ENCODE measurements at regions not wholly inside any gene's neighbourhood (a gene's known extent, or its start where the extent isn't known, plus 50 kb on each side); places are given as distances from the start of the nearest gene placed in this dataset.

DNA sequence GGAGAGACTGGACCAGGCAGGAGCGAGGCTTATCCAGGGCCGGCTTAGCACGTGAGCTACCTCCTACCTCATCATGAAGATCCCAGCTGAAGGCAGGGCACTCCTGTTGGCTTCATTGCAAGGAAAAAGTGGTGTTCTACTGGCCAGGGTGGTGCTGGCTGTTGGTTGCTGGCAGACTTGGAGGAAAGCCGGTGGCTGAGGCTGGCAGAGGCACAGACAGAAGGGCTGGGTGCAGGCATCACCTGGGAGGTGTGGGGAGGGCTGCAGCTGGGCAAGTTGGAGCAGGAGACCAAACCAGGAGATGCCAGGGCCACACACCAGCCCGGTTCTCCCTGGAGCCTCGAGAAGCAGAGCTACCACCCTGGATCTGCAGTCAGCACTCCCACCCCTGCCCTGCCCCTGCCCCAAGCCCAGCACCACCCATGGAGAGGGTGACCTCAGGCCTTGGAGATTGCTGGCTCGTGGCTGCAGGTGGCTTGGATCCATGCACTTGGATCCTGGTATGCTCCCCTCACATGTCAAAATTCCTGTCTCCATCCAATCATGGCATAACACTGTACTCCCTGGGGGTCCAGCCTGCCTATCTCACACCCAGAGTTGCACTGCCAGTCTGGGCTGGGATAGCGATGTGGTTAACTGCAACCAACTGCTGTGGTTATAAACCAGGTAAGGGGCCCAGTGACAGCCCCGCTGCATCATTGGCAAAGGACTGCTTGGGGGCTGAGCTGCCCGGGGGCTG is 49.7 kb downstream of the GLI2 start:
- CTCF ChIA-PET = no interaction called here
- intact Hi-C loops (cut with micrococcal nuclease) = no loop called here
- no peaks in the 10 kb centered on the region for H3K27me3 Mint-ChIP-seq (ENCODE audit: low read depth)
- no peaks in the 10 kb centered on the region for H3K9me3 Mint-ChIP-seq
- DNase-seq = no peak
- H3K27ac Mint-ChIP-seq = no peak overlapping the region
- H3K4me3 Mint-ChIP-seq = no peak overlapping the region
- no peaks in the 10 kb centered on the region for H3K36me3 Mint-ChIP-seq (ENCODE audit: low read depth)
- peaks cover 4% of the 10 kb centered on the region for H3K4me1 Mint-ChIP-seq (ENCODE audit: low read depth)

GRCh38 chr2:120786038-120786960 is 50.6 kb downstream of the GLI2 start:
- peaks cover 4% of the 10 kb centered on the region for H3K4me1 Mint-ChIP-seq (ENCODE audit: low read depth)
- intact Hi-C loops (cut with micrococcal nuclease) = no loop called here
- CTCF ChIA-PET = no interaction called here

GRCh38 chr2:120787111-120787821 is 51.6 kb downstream of the GLI2 start:
- DNase-seq = no peak
- Mint-ChIP-seq H3K36me3 (ENCODE audit: low read depth) (no peaks in the 10 kb centered on the region), H3K27ac (no peak overlapping the region), H3K4me1 (ENCODE audit: low read depth) (peaks cover 4% of the 10 kb centered on the region), H3K4me3 (no peak overlapping the region), H3K9me3 (no peaks in the 10 kb centered on the region), H3K27me3 (ENCODE audit: low read depth) (no peaks in the 10 kb centered on the region)
- CTCF ChIA-PET = no interaction called here
- intact Hi-C loops (cut with micrococcal nuclease) = no loop called here

More at GRCh38 chr2:120786038-120786960, 50.6 kb downstream of the GLI2 start:
- Mint-ChIP-seq H3K27ac (no peak overlapping the region), H3K4me3 (no peak overlapping the region), H3K36me3 (ENCODE audit: low read depth) (no peaks in the 10 kb centered on the region), H3K9me3 (no peaks in the 10 kb centered on the region), H3K27me3 (ENCODE audit: low read depth) (no peaks in the 10 kb centered on the region)
- no peak for DNase-seq

DNA sequence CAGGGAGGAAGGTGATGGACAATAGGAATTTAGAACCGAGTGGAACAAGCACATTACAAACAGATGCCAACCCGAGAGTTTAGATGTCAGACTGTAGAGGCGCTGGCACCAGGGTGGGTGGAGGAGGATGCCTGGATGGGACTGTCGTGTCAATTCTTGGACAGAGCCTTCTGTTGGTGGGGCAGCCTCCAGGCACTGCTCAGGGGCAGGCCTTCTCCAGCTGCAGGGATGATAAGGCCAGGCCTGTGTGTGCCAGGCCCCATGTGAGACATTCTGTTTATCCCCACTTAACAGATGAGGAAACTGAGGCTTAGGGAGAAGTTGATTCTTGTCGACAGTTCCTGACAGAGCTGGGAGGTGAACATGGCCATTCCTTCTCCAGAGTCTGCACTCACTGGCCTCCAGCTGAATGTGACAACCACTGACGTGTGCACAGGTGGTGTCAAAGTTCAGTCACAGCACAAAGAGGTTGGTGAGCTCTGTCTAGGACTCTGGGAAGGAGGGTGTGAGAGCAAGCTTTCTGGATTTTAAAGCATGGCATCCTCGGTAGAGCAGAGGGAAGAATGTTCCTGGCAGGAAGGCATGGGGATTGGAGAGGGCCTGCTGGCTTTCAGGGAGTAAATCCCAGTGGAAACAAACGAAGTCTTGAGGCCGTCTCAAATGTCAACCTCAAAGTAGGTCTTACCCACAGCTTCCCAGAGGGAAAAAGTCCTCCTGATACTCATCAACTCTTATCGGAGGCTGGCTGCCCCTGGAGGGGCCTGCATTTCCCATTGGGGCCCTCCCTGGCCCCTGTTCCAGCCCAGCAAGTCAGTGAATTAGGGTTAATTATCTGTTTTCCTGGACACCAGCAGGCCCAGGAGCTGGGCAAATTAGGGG is 52.4 kb downstream of the GLI2 start:
- H3K27me3 Mint-ChIP-seq (ENCODE audit: low read depth) = no peaks in the 10 kb centered on the region
- H3K4me1 Mint-ChIP-seq (ENCODE audit: low read depth) = peaks cover 4% of the 10 kb centered on the region
- CTCF ChIA-PET = no interaction called here
- H3K4me3 Mint-ChIP-seq = no peak overlapping the region
- no peaks in the 10 kb centered on the region for H3K36me3 Mint-ChIP-seq (ENCODE audit: low read depth)
- H3K9me3 Mint-ChIP-seq = no peaks in the 10 kb centered on the region
- no peak for DNase-seq
- intact Hi-C loops (cut with micrococcal nuclease) = no loop called here
- no peak overlapping the region for H3K27ac Mint-ChIP-seq

DNA sequence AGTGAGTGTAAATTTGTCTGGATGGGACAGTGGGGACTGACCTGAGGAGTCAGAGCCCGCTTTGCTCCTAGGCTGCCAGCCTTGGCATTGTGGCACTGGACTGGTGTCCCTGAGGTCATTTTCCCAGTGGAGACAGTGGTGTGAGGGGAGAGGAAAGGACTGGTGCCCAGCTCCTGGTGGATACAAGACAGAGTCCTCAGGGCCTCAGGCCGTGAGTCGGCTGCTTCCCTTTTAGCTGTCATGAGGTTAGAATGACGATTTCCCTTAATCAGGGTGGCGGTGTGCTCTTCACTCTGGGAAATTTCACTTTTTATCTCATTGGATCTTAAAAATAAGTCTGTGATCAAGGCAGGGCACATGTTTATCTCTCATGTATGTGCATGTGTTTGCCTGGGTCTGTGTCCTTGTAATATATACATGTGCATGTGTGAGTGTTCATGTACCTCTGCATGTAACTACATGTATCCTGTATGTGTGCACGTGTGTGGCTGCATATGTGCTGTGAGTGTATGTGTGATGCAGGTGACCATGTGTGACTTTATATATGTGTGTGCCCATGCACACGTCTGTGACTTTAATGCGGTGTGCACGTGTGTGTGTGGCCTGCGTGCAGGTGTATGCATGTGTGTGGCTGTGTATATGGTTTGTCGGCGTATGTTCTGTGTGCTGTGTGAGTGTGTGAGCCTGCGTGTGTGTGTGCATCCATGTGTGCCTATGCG is 55.7 kb downstream of the GLI2 start:
- Mint-ChIP-seq H3K27me3 (ENCODE audit: low read depth) (no peaks in the 10 kb centered on the region), H3K4me3 (no peak overlapping the region), H3K4me1 (ENCODE audit: low read depth) (no peaks in the 10 kb centered on the region), H3K9me3 (no peaks in the 10 kb centered on the region), H3K27ac (no peak overlapping the region), H3K36me3 (ENCODE audit: low read depth) (no peaks in the 10 kb centered on the region)
- DNase-seq = no peak
- CTCF ChIA-PET = no interaction called here
- intact Hi-C loops (cut with micrococcal nuclease) = no loop called here

- DNase-seq = no peak
- no peaks in the 10 kb centered on the region for H3K27me3 Mint-ChIP-seq (ENCODE audit: low read depth)
- intact Hi-C loops (cut with micrococcal nuclease) = no loop called here
- H3K36me3 Mint-ChIP-seq (ENCODE audit: low read depth) = no peaks in the 10 kb centered on the region
- CTCF ChIA-PET = no interaction called here
- no peak overlapping the region for H3K4me3 Mint-ChIP-seq
- no peak overlapping the region for H3K27ac Mint-ChIP-seq
- no peaks in the 10 kb centered on the region for H3K4me1 Mint-ChIP-seq (ENCODE audit: low read depth)
- no peaks in the 10 kb centered on the region for H3K9me3 Mint-ChIP-seq
Measured at GRCh38 chr2:120791962-120792297, 56.3 kb downstream of the GLI2 start.

- intact Hi-C loops (cut with micrococcal nuclease) = no loop called here
- H3K36me3 Mint-ChIP-seq (ENCODE audit: low read depth) = no peaks in the 10 kb centered on the region
- no peaks in the 10 kb centered on the region for H3K27me3 Mint-ChIP-seq (ENCODE audit: low read depth)
- DNase-seq = no peak
- no peak overlapping the region for H3K4me3 Mint-ChIP-seq
- CTCF ChIA-PET = interaction anchor here (1.1 kb wide), 1 partner anchor 85 kb away, joined by 3 read pairs; no protein-coding TSS in a partner anchor
- H3K4me1 Mint-ChIP-seq (ENCODE audit: low read depth) = no peaks in the 10 kb centered on the region
- no peak overlapping the region for H3K27ac Mint-ChIP-seq
- H3K9me3 Mint-ChIP-seq = no peaks in the 10 kb centered on the region
Measured at GRCh38 chr2:120793682-120794403, 58.2 kb downstream of the GLI2 start.

- Mint-ChIP-seq H3K27ac (no peak overlapping the region), H3K36me3 (ENCODE audit: low read depth) (no peaks in the 10 kb centered on the region), H3K4me3 (no peak overlapping the region), H3K9me3 (no peaks in the 10 kb centered on the region), H3K27me3 (ENCODE audit: low read depth) (no peaks in the 10 kb centered on the region), H3K4me1 (ENCODE audit: low read depth) (no peaks in the 10 kb centered on the region)
- intact Hi-C loops (cut with micrococcal nuclease) = no loop called here
- no peak for DNase-seq
- CTCF ChIA-PET = no interaction called here
Measured at GRCh38 chr2:120794716-120795115, 59.0 kb downstream of the GLI2 start.

DNA sequence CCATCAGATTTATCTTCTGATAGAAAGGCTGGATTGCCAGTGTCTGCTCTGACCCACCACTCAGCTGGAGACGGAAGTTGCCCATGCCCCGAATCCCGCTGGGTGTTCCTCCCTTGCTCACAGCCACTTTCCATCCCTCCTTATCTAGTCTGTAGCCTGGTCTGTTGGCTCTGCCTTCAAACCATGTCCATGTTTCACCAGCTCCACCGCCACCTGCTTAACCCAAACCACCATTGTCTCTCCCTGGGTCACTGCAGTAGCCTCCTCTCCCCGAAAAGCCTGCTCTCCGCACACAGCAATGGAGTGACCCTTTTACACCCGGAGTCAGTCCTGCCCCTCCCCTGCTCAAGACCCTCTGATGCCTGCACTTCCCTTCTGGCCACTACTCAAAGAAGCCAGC is 60.4 kb downstream of the GLI2 start:
- Mint-ChIP-seq H3K27ac (no peak overlapping the region), H3K9me3 (no peaks in the 10 kb centered on the region), H3K4me1 (ENCODE audit: low read depth) (no peaks in the 10 kb centered on the region), H3K4me3 (no peak overlapping the region), H3K27me3 (ENCODE audit: low read depth) (no peaks in the 10 kb centered on the region), H3K36me3 (ENCODE audit: low read depth) (no peaks in the 10 kb centered on the region)
- CTCF ChIA-PET = no interaction called here
- no peak for DNase-seq
- intact Hi-C loops (cut with micrococcal nuclease) = no loop called here

DNA sequence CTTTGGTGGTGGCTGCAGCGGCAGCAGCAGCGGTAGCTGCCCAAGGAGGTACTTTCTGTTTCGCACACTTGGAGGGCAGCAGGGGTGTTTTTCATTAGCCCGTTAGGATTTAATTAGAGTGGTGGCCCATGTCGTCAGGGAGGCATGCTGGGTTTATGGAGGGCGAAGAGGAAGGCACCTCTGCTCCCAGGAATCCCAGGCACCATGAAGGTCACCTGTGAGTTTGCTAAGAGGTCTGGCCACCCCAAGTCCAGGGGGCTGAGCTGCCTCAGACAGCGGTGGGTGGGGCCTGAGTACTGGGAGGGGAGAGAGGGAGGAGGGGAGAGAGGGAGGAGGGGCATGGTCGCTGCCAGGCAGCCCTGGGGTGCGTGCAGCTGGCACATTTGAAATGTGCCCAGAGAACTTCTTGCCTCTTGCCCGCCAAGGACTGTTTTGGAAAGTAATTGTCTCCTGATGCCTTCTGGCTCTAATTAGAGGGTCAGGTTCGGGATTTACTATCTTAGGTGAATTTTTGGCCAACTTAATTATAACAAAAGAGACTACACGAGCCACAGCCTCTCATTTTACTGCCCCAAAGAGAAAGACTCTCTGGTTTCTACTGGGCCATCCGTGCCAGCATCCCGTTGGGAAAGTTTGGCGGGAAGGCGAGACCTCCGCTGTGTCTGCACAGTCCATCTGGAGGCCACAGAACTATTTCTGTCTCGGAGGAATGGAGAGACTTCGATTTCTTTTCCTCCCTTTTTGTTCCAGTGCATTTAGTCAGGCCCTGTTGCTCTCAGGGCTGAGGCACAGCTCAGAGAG is 62.0 kb downstream of the GLI2 start:
- Mint-ChIP-seq H3K9me3 (no peaks in the 10 kb centered on the region), H3K36me3 (ENCODE audit: low read depth) (no peaks in the 10 kb centered on the region), H3K4me1 (ENCODE audit: low read depth) (no peaks in the 10 kb centered on the region), H3K27me3 (ENCODE audit: low read depth) (no peaks in the 10 kb centered on the region), H3K4me3 (no peak overlapping the region), H3K27ac (no peak overlapping the region)
- intact Hi-C loops (cut with micrococcal nuclease) = no loop called here
- CTCF ChIA-PET = no interaction called here
- no peak for DNase-seq

All from activated naive CD4-positive, alpha-beta T cell treated with anti-CD3 and anti-CD28 coated beads for 36 hours (primary cell).